ENCODE measurements at regions not wholly inside any gene's neighbourhood (a gene's known extent, or its start where the extent isn't known, plus 50 kb on each side); places are given as distances from the start of the nearest gene placed in this dataset.
"Not testable (repeated sequence)": the region's sequence is repeated elsewhere in the genome, so short reads cannot be mapped to it uniquely, and the experiment has no call there.

DNA sequence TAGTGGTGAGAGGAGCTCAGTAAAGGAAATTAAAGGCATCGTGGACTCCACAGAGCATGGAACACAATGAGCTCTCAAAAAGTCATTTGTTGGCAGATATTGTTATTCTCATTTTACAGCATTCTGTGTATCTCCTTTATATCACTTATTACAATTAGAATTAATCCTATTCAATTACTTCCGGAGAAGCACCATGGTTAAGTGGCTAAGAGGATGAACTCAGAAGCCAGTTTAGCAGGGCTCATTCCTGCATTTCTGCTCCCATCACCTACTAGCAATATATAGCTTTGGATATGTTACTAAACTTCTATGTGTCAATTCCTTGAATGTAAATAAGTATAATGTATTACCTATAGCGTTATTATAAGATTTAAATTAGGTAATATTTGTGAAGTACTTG lies 683.3 kb downstream of the IRS1 start:
- DNase-seq, result no peak

DNA sequence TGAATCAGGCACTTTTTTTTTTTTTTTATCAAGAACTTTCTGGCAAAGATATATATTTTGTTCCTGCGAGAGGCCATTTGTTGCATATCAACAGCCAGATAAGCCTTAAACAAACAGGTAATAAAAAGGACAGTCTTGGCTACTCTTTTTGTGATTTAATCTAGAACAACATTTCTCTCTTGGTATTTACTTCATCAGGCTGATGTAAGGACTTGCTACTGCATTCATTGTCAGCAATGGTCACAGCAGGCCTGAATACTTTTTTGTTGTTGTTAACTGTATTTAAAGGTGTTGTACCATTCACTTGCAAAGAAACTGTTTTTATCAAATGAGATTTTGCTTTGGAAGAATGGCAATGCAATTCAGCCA lies 683.8 kb downstream of the IRS1 start:
- DNase-seq, result no peak

DNA sequence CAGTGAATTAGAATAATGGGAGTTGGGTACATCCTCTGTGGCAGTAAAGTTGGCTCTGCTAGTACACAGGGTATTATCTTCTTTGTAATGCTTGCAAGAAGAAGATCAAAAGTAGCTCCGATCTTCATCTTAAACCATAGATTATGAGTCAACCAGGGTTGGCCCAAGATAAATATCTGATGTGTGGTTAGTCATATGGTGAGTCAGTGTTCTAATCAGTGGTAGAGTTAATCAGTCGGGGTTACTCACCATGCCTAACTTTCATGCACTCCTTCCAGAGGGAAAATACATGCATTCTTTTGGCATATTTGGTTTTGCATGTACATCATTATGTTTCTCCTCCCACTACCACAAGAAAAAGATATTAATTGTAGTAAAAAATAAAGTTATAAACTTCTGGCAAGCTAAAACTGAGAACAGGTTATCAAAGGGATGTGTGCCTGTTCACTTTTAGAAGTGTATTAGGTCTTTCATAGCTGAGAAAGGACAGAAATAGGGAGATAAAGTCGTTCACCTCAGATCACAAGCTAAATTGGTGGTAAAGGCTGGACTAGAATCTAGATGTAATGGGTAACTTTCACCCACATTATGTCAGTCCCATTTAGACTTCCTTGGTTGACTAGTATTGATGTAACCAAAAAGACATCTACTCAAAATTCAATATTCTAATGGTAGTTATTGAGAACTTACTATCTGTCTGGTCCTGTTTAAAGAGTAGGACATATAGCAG lies 684.4 kb downstream of the IRS1 start:
- DNase-seq, result peak; percentile 67

DNA sequence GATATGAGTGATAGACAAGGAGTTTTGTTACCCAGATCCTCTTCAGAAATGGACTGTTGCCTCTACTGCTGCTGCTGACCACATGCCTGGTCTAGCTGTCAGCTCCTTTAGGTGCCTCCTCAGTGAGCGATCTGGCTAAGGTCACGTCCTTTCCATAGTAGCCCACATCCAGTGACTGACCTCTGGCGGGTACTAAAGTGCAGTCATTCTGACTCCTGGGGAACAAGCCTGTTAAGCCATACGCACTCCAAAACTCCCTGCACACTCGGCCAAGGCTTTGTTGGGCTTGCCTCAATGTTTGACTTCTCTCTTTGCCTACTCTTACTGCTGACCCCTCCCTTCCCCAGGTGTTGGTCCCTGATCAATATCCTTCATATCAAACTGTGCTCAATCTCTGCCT lies 685.2 kb downstream of the IRS1 start:
- no peak for DNase-seq

DNA sequence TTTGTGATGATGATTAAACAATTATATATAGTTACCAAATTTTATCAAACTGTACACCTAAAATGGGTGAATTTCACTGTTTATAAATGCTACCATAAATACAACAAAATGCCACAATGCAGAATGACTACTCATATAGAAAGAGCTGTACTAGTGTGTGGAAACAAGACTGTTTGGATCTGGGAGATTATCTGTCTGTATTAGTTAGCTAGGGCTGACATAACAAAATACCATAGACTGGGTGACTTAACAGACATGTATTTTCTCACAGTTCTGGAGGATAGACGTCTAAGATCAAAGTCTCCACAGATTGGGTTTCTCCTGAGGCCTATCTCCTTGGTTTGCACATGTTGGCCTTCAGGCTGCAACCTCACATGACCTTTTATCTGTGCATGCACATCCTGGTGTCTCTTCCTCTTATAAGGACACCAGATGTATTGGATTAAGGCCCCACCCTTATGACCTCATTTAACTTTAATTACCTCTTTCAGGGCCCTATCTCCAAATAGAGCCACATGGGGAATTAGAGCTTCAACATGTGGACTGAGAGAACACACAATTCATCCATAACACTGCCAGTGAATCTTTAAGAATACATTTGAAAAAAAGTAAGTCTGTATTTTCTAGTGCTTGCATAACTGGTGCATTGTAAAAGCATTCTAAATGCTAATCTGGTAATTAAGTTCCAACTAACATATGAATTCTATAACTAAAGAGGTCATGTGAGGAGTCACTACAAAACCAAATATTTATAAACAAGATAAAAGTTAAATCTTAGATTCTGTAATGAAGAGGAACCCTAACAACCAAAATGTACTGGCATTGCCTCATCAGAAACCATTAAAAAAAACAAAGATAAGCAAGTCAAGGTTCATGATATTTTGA lies 699.6 kb downstream of the NYAP2 start:
- no peak for DNase-seq

DNA sequence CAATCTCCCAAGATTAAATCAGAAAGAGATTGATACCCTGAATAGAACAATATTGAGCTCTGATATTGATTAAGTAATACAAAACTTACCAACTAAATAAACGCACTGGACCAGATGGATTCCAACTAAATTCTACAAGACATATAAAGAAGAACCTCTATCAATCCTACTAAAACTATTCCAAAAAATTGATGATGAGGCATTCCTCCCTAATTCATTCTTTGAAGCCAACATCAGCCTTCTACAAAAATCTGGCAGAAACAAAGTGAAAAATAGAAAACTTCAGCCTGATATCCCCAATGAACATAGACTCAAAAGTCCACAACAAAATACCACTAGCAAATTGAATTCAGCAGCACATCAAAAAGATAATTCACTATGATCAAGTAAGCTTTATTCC lies 695.5 kb downstream of the NYAP2 start:
- no peak for DNase-seq

DNA sequence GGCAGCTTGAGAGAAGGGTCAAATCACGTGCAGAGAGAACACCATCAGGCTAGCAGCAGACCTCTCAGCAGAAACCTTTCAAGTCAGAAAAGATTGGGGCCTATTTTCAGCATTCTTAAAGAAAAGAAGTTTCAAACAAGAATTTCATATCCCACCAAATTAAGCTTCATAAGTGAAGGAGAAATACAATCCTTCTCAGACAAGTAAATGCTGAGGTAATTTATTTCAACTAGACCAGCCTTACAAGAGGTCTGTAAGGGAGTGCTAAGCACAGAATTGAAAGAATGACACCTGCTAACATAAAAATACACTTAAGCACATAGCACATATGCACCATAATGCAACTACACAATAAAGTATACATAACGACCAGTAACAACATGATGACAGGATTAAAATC lies 693.9 kb downstream of the NYAP2 start:
- no peak for DNase-seq

DNA sequence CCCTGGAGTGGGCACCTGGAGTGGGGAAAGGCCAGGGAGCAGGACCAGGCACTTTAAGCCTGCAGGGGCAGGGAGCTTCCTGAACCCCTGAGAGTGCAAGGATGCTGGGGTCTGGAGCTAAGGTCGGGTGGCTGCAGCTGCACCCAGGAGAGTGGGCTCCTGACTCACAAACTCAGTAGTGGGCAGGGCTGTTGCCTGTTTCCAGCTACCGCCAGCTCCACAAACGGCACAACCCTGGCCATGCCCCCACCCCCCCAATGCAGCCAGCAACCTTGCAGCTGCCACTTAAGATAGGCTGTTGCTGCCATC lies 688.8 kb downstream of the NYAP2 start:
- DNase-seq, result no peak

DNA sequence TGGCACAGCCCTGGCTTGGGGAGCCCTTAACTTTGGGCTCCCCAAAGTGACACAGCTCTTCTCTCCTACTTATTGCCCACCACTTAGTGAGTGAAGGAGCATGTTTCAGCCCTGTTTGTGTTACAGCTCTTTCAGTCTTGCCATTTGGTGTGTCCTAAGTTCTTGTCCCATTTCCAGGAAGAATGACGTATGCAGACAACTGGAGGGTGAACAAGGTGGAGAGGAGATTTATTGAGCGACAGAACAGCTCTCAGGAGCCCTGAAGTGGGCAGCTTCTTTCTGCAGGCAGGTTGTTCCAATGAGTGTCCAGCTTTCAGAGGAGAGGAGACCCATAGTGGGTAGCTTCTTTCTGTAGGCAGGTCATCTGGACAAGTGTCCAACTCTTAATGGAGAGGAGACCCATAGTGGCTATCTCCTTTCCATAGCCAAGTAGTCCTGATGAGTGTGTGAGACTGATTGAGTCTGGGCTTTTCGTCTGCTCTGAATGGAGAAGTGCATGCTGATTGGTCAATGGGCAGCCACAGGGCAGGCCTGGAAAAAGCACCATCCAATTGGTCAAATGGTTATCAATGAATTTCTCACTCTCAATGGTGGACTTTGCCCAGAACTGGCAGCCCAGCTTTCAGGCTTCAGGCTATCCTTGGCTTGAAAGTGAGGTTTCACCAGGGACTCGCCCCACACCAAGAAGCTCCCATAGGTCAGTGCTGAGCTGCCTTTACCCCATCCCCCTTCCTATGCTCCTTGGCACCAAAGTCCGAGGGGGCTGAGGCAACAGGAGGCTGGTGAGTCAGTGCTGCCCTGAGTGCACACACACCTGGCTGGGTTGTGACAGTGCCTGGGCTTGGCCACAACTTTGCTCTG lies 688.2 kb downstream of the NYAP2 start:
- DNase-seq, result no peak

DNA sequence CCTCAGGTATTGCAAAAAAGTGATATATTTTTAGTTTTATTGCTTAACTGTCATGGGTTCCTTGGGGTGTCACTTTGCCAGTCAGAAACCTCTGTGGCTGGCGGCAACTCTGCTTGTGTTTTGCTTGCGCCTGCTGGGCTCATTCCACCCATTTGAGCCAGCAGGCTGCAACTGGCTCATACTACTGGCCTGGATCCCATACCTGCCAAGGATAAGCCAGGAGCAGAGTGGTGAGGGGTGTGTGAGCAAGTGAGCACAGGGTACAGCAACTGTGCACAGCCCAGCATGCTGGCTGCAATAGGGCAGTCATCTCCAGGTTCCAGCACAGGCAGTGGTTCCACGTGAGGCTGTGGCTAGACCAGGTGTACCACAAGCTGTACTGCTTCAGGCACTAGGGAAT lies 687.5 kb downstream of the NYAP2 start:
- no peak for DNase-seq

DNA sequence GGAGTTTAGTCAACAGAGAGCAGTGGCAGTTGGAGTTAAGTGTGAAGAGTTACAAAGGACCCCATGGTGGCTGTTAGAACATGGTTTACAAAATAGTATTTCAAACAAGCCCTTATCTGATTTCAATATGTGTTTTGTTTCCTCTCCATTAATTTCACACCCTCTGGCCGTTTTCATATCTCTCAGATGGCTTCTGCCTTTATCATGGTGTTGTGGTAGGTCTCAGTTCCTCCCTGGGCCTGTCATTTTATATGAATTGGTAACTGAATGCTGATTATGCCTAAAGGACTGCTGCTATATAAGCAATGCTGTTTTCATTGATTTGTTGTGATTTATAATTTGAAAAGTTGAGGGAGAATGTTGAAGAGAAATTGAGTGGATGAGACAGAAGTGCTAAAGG lies 686.7 kb downstream of the NYAP2 start:
- no peak for DNase-seq

DNA sequence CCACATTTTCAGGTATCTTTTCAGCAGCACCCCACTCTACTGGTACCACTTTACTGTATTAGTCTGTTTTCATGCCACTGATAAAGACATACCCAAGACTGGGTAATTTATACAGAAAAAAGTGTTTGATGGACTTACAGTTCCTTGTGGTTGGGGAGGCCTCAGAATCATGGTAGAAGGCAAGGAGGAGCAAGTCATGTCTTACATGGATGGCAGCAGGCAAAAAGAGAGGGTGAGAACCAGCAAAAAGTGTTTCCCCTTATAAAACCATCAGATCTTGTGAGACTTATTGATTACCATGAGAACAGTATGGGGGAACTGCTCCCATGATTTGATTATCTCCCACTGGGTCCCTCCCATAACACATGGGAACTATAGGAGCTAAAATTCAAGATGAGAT lies 685.9 kb downstream of the NYAP2 start:
- not testable (repeated sequence) for DNase-seq

DNA sequence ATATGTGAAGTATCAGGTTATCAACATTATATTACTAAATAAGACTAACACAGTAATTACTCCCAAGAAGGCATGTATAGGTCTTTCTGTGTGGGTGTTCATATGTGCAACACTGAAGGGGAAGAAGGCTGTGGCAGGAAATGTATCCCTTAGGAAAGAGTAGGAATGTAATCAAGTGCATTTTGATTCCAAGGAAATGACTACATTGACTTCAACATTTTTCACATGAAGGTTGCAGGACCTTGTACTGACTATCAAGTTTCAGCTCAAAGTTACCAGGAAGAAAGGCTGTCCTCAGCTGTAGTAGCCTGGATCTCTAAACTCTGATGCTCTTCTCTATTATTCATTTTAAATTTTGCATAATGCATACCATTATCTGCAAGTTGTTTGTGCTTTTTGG lies 680.8 kb downstream of the NYAP2 start:
- no peak for DNase-seq

DNA sequence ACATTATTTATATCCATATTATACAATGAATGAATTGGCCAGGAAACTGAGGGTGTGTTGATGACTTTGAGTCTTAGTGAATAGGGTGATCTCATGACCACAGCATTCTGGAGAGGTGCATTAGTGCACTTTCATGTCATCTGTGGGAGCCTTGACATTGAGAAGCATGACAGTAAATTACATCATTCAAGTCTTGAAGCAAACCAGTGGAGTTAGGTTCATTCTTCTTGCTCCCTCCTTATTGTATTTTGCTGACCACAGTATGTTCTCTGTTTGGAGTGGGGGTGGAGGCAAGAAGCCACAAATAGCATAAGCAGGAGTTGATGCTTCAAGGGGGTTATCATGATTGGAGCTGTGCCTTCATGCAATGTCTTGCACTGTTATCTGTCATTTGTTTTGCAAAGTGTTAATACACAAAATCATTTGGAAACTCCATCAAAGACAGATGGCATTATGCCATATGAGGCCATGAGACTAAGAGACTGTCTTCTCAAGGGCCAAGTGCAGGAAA lies 680.2 kb downstream of the NYAP2 start:
- peak; percentile 49 for DNase-seq

DNA sequence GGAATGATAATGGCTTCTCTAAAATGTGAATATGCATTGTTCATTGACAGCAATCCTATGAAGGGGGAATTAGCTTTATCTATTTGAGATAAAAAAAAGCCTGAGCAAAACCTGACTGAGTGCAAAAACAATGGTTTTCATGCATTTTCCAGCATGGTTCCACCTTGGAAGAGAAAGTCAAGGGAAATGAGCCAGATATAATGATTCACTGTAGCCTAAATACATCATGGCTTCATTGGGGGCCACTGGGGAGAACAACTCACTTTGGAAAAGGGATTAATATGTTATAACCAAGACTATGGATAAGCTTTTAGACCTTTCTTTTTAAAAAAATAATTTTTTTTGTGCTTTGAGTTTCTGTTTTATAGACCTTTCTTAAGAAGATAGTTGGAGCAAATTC lies 679.7 kb downstream of the NYAP2 start:
- DNase-seq, result no peak

DNA sequence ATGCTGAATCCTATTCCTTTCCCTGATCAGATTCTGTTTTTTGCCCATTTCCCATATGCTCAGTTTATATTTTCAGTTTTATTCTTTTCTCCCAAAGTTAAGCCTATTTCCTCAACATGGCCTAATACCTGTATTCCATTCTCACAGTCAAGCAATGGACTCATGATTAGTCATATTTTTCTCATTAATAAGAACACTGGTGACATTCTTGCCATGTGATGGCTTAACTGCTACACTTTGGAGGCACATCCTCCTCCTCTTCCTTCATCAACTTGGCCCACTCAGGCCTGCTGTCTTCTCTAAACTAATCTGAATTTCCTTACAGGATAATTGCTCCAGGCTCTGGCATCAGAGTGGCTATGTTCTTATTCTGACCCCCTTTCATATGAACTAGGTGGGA lies 679.2 kb downstream of the NYAP2 start:
- DNase-seq, result no peak

DNA sequence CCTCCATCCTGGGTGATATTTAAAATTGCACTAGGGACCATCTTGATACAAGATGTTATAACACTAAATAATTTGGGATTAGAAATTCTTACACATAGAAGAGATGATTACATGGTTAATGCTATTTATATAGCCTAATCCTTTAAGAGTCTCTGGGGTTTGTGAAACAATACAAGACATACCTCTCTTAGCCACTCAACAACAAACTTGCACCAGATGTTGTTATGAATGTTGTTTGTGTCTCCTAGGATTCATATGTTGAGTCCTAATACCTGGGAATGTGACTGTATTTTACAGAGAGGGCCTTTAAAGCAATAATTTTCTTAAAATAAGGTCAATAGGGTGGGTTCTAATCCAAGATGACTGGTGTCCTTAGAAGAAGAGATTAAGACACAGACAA lies 678.3 kb downstream of the NYAP2 start:
- DNase-seq, result no peak

DNA sequence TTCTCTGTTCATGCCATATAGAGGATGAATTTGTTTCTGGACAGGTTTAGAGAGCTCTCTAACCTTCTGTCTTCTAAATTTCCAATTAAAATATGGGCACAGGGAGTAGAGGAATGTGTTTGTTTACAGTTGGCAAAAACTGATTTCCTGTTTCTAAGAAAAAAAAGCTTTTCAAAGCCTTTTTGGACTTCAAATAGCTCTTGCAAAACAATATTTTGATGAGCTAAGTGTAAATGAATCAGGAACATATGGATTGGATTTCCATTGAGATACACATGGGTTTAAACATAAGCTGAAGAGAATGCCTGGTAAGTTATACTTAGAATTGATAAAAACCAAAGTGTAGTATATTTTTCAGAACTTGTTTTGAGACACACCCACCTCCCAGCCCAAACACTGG lies 677.5 kb downstream of the NYAP2 start:
- no peak for DNase-seq

DNA sequence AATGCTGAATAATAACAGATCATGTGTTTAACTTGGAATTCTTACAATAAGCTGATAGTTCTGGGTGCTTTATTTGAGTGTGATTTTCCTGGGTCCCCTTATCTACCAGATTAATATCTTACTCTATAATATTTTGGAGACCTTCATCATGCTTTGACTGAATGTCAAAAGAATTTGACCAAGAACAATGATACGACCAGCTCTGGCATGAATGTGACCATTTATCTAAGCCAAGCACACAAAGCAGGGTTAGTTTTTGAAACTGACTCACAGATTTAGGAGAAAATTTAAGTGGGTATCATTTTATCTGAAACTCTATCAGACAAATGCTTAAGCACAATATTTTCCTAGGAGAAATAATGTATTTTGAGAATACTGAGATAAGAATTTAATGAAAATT lies 677.0 kb downstream of the NYAP2 start:
- no peak for DNase-seq

DNA sequence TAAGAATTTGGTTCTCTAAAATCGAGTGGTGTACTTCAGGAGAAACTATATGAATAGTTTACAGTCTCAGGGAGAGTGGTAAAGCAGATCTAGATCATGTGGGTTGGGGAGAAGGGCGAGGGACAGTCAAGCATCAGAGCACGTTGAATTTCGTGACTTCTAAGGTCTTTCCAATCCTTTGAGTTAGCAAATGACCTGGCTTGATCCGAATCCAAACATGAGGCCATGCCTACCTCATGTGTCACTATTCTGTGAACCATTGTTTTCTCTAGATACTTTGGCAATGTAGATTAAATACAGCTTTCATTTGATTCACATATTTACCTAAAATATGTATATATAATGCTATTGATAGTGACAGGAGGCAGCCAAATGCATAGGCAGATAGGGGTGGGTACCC lies 674.9 kb downstream of the NYAP2 start:
- DNase-seq, result no peak

DNA sequence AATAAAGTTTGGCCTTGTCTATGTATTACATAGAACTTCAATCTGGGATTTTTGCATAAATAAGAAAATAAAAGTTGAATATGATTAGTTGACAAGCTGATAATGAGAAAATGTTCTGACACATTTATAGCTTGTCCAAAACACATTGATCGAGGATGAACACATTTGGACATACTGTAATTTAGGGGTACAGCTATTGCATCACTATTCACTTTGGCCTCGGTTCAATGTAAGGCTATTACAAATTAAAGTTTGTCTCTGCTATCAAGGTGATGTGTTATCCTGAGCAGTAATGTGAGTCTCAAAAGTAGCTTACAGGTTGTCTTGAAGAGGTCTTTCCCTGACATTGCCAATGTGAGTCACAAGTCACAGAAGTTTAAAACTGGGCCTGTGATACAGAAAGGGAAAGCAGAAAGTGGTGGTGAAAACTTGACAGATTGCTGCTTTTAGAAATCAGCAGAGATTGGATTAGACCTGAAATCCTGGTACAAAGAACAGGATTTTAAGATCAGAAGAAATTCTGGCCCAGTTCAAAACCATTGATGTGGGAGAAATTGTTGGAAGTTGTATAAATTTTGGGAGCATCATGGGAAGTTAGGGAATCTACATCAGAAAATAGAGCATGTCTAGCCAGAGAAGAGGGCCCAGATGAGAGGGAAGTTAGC lies 674.1 kb downstream of the NYAP2 start:
- DNase-seq, result no peak

DNA sequence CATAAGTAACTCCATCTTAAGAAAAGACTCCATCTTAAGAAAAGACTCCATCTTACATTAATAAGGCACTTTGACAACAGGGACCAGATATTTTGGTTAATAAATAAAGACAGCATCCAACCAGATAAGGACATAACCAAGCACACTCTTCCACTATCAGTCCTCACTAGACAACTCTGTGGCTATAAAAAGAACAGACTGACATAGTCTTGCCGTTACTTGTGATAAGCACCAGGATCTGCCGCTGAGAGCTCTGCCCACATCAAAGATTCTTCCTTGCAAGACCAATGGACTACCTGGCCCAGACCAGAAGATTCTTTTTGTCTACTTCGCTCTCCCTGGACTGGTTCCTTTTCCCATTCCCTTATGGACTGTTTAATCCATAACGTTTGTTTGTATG lies 667.4 kb downstream of the NYAP2 start:
- DNase-seq, result no peak

DNA sequence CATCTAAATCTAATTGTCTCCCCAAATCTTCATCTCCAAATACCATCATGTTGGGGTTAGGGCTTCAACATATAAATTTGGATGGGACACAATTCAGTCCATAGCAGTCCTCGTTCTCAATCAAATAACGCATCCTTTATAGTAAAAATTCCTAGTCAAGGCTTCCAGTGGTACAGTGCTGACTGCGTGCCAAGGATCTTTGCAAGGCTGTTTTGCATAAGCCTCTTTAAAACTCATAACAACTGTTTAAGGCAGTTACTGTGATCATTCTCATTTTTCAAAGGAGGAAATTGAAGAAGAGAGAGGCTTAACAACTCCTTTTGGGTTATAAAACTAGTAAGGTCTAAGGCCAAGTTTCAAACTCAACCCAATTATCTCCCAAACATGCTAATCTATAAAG lies 666.9 kb downstream of the NYAP2 start:
- no peak for DNase-seq

All from inflammatory macrophage treated with lipopolysaccharide for 4 hours (primary cell).